Smooth muscle cell (in vitro differentiated cells): ENCODE measurements at regions not wholly inside any gene's neighbourhood (a gene's known extent, or its start where the extent isn't known, plus 50 kb on each side); places are given as distances from the start of the nearest gene placed in this dataset.
A peak's percentile ranks its signal among the peaks of the same experiment; 100 is the strongest.

Experiments
- DNase-seq: peaks from one replicate; lab custom pipeline; 2025; ENCODE audit not compliant: unreplicated experiment; lab: John Stamatoyannopoulos, UW
- H2AFZ ChIP-seq: fragments of 200-600 bp; sonication (generic); 2 replicates; pipeline ENCODE4 v1.6.0; 2016; ENCODE audit warnings: antibody characterized with exemption, low read depth, mild to moderate bottlenecking
- H3F3A ChIP-seq: fragments of 200-600 bp; sonication (generic); 2 replicates; pipeline ENCODE4 v1.6.0; 2017; ENCODE audit warnings: antibody characterized with exemption, low read depth
- H3K27ac ChIP-seq: fragments of 200-600 bp; sonication (generic); 2 replicates; pipeline ENCODE4 v1.5.1; 2016; ENCODE audit warnings: low read depth, mild to moderate bottlenecking
- H3K27me3 ChIP-seq: fragments of 200-600 bp; sonication (generic); 2 replicates; pipeline ENCODE4 v1.6.1; 2016; ENCODE audit warnings: low read depth, mild to moderate bottlenecking
- H3K36me3 ChIP-seq: fragments of 200-600 bp; sonication (generic); 2 replicates; pipeline ENCODE4 v1.5.1; 2016; ENCODE audit warnings: low read depth
- H3K4me1 ChIP-seq: fragments of 200-600 bp; sonication (generic); 2 replicates; pipeline ENCODE4 v1.5.1; 2016; ENCODE audit warnings: low read depth
- H3K4me2 ChIP-seq: fragments of 200-600 bp; sonication (generic); 2 replicates; pipeline ENCODE4 v1.6.0; 2016; ENCODE audit warnings: mild to moderate bottlenecking
- H3K4me3 ChIP-seq: fragments of 200-600 bp; sonication (generic); 2 replicates; pipeline ENCODE4 v1.5.1; 2016; ENCODE audit warnings: mild to moderate bottlenecking
- H3K79me2 ChIP-seq: fragments of 200-600 bp; sonication (generic); 2 replicates; pipeline ENCODE4 v1.6.0; 2016; ENCODE audit warnings: low read depth, mild to moderate bottlenecking
- H3K9ac ChIP-seq: fragments of 200-600 bp; sonication (generic); 2 replicates; pipeline ENCODE4 v1.6.0; 2016; ENCODE audit warnings: low read depth
- H3K9me3 ChIP-seq: fragments of 200-600 bp; sonication (generic); replicated peaks from 2 replicates; pipeline ENCODE4 v1.5.1; 2016; ENCODE audit warnings: low read depth
- H4K20me1 ChIP-seq: fragments of 200-600 bp; sonication (generic); 2 replicates; pipeline ENCODE4 v1.6.0; 2016; ENCODE audit warnings: low read depth
- WGBS: methylation state at CpG from one replicate; pipeline ENCODE4 v1.1.7; 2016; ENCODE audit warnings: low lambda C conversion rate; 5-methylcytosine and 5-hydroxymethylcytosine counted together
- TF ChIP-seq, protein P1 (sequence below): fragments of 200-600 bp; sonication (generic); IDR thresholded peaks from 2 replicates; pipeline ENCODE4 v1.5.1; 2017; ENCODE audit warnings: borderline replicate concordance, mild to moderate bottlenecking, antibody characterized with exemption; ENCODE audit not compliant: insufficient read depth, poor library complexity, severe bottlenecking

DNA sequence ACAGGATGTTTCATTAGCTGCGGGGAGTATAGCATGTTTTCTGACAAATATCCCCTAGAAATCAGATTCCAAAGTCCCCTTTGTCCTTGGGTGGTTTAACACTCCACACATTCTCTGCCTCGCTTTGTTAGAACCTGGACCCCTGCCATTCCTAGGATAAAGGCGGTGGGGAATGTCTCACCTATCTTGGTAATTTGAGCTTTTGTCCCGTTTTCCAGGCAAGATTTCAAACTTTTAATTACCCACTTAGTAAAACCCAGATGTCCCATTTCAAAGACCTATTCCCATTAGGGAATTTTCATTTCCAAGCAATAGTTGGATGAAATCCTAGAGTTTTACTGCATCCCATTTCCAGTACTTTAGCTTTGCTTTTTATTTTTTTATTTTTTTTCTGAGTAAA is 501.0 kb upstream of the MAP3K7 start:
- no peaks in the 10 kb centered on the region for H3K9me3 ChIP-seq
- H3K4me3 ChIP-seq: no peak overlapping the region
- no peaks in the 10 kb centered on the region for H3K36me3 ChIP-seq
- TF ChIP-seq, protein P1, sequence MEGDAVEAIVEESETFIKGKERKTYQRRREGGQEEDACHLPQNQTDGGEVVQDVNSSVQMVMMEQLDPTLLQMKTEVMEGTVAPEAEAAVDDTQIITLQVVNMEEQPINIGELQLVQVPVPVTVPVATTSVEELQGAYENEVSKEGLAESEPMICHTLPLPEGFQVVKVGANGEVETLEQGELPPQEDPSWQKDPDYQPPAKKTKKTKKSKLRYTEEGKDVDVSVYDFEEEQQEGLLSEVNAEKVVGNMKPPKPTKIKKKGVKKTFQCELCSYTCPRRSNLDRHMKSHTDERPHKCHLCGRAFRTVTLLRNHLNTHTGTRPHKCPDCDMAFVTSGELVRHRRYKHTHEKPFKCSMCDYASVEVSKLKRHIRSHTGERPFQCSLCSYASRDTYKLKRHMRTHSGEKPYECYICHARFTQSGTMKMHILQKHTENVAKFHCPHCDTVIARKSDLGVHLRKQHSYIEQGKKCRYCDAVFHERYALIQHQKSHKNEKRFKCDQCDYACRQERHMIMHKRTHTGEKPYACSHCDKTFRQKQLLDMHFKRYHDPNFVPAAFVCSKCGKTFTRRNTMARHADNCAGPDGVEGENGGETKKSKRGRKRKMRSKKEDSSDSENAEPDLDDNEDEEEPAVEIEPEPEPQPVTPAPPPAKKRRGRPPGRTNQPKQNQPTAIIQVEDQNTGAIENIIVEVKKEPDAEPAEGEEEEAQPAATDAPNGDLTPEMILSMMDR: no peak
- no peak overlapping the region for H2AFZ ChIP-seq
- H3F3A ChIP-seq: peaks cover under 1% of the 10 kb centered on the region
- no peak for DNase-seq
- H3K4me1 ChIP-seq: peaks cover 16% of the 10 kb centered on the region
- H3K27me3 ChIP-seq: no peaks in the 10 kb centered on the region
- 32% methylated on average over 4 of the region's 4 CpGs for WGBS
- H3K27ac ChIP-seq: no peak overlapping the region
- no peak overlapping the region for H3K9ac ChIP-seq
- no peak overlapping the region for H3K4me2 ChIP-seq
- H4K20me1 ChIP-seq: no peaks in the 10 kb centered on the region
- H3K79me2 ChIP-seq: no peaks in the 10 kb centered on the region

- Histone ChIP-seq H3K27ac (peak overlapping the region; percentile 56), H3K79me2 (no peaks in the 10 kb centered on the region), H3K4me1 (peaks cover 25% of the 10 kb centered on the region), H2AFZ (peak overlapping the region; percentile 14), H3F3A (peaks cover 6% of the 10 kb centered on the region), H3K27me3 (no peaks in the 10 kb centered on the region), H3K36me3 (no peaks in the 10 kb centered on the region), H3K4me3 (no peak overlapping the region), H3K9ac (peak overlapping the region; percentile 4), H3K4me2 (peak overlapping the region; percentile 38), H3K9me3 (no peaks in the 10 kb centered on the region), H4K20me1 (no peaks in the 10 kb centered on the region)
- 60% methylated on average over 5 of the region's 5 CpGs for WGBS
- TF ChIP-seq, protein P1: no peak
- no peak for DNase-seq
Observed at GRCh38 chr6:91083211-91083610, 496.3 kb upstream of the MAP3K7 start.

GRCh38 chr6:91082311-91082832 is 495.5 kb upstream of the MAP3K7 start:
- H2AFZ ChIP-seq: peak overlapping the region; percentile 14
- no peaks in the 10 kb centered on the region for H3K79me2 ChIP-seq
- H3K4me3 ChIP-seq: no peak overlapping the region
- H3K9me3 ChIP-seq: no peaks in the 10 kb centered on the region
- H3K9ac ChIP-seq: peak overlapping the region; percentile 4
- H3K27ac ChIP-seq: peak overlapping the region; percentile 56
- H3K27me3 ChIP-seq: no peaks in the 10 kb centered on the region
- peaks cover 19% of the 10 kb centered on the region for H3K4me1 ChIP-seq
- H3F3A ChIP-seq: peaks cover 6% of the 10 kb centered on the region
- H3K36me3 ChIP-seq: no peaks in the 10 kb centered on the region
- TF ChIP-seq, protein P1: no peak
- peak overlapping the region; percentile 38 for H3K4me2 ChIP-seq
- no peak for DNase-seq
- no peaks in the 10 kb centered on the region for H4K20me1 ChIP-seq
- WGBS: 30% methylated on average over 3 of the region's 3 CpGs

GRCh38 chr6:91081452-91082067 is 494.7 kb upstream of the MAP3K7 start:
- Histone ChIP-seq H3K9me3 (no peaks in the 10 kb centered on the region), H3K27me3 (no peaks in the 10 kb centered on the region), H3K4me3 (no peak overlapping the region), H3F3A (peaks cover 6% of the 10 kb centered on the region), H3K4me1 (peaks cover 17% of the 10 kb centered on the region), H3K27ac (peak overlapping the region; percentile 56), H3K36me3 (no peaks in the 10 kb centered on the region), H3K4me2 (peak overlapping the region; percentile 38), H4K20me1 (no peaks in the 10 kb centered on the region), H3K79me2 (no peaks in the 10 kb centered on the region), H3K9ac (no peak overlapping the region), H2AFZ (no peak overlapping the region)
- WGBS: 37% methylated on average over 6 of the region's 6 CpGs
- TF ChIP-seq, protein P1: peak; percentile 78
- no peak for DNase-seq
